Esophagus muscularis mucosa (tissue), 4 donors: ENCODE measurements at regions not wholly inside any gene's neighbourhood (a gene's known extent, or its start where the extent isn't known, plus 50 kb on each side); places are given as distances from the start of the nearest gene placed in this dataset.

Source experiments
- CTCF ChIP-seq, 3 experiments: fragments of 200-600 bp in 2 of 3; fragments of 450-650 bp in 1 of 3; sonication (generic) in 2 of 3; IDR thresholded peaks; one replicate each; pipeline ENCODE4 v1.5.1; 2017 to 2019; ENCODE audit warnings: antibody characterized with exemption in 3 of 3, mild to moderate bottlenecking in 2 of 3, moderate library complexity in 1 of 3
- EP300 ChIP-seq: sonication (generic); formaldehyde crosslinking; IDR thresholded peaks from one replicate; pipeline ENCODE4 v1.6.1; 2017; ENCODE audit warnings: antibody characterized with exemption
- POLR2A ChIP-seq: fragments of 450-650 bp; IDR thresholded peaks from one replicate; pipeline ENCODE4 v1.6.1; 2017; ENCODE audit warnings: antibody characterized with exemption, moderate library complexity, mild to moderate bottlenecking, low read depth
- POLR2AphosphoS5 ChIP-seq, 2 donors: sonication (generic); formaldehyde crosslinking; IDR thresholded peaks; one replicate each; pipeline ENCODE4 v1.6.1; 2017; ENCODE audit warnings: antibody characterized with exemption in 2 of 2

GRCh38 chr9:106576232-106576760, 286.7 kb upstream of the ZNF462 start:
- TF ChIP-seq CTCF (IDR thresholded peaks at IDR 0.05) (no peak), POLR2A (no peak), EP300 (no peak), POLR2AphosphoS5 (IDR thresholded peaks at IDR 0.05) (no peak)
